ENCODE measurements at regions not wholly inside any gene's neighbourhood (a gene's known extent, or its start where the extent isn't known, plus 50 kb on each side); places are given as distances from the start of the nearest gene placed in this dataset.

DNA sequence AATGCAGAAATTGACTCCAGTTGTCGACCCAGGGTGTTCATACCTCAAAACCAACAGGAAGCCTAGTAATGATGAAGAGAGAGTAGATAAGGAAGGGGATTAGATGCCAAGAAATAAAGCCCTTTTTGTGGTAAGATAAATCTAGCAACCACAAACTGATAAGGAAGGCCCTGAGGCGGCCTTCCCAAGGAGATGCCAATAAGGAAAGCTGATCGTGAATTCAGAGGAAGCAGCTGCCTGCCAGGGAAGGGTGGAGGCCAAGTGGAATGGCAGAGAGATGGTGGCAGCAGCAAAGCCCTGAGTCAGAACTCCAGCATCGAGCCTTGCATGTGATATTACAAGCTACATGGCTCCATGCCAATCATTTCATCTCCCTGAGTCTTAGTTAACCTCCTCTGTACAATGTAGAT lies 126.3 kb downstream of the IRS1 start:
- TF ChIP-seq ZNF274 (IDR thresholded peaks at IDR 0.05; ENCODE audit: low read depth, low read length) (no peak), YY1 (IDR thresholded peaks at IDR 0.05; ENCODE audit: insufficient read depth, insufficient read length) (no peak), SUZ12 (IDR thresholded peaks at IDR 0.05; ENCODE audit: extremely low read depth, insufficient read depth, insufficient read length) (no peak)
